Breast epithelium (tissue), 4 donors: ENCODE measurements at regions not wholly inside any gene's neighbourhood (a gene's known extent, or its start where the extent isn't known, plus 50 kb on each side); places are given as distances from the start of the nearest gene placed in this dataset.
"Not testable (repeated sequence)": the region's sequence is repeated elsewhere in the genome, so short reads cannot be mapped to it uniquely, and the experiment has no call there.

Experiments
- DNase-seq, 2 donors: peaks; one replicate each; pipeline ENCODE4 v3.0.0-alpha.2; 2019; ENCODE audit warnings: low spot score in 2 of 2
- H3K27ac ChIP-seq, 2 donors: fragments of 200-600 bp; sonication (generic) in 1 of 2; one replicate each; pipeline ENCODE4 v1.5.1; 2016 to 2019; ENCODE audit warnings: mild to moderate bottlenecking in 1 of 2
- H3K27me3 ChIP-seq, 2 donors: fragments of 200-600 bp; sonication (generic) in 1 of 2; one replicate each; pipeline versions ENCODE4 v1.5.1 to v1.6.0; 2017 to 2019; ENCODE audit warnings: control low read depth in 1 of 2, mild to moderate bottlenecking in 1 of 2
- H3K36me3 ChIP-seq: fragments of 200-600 bp; one replicate; pipeline ENCODE4 v1.5.1; 2019
- H3K4me1 ChIP-seq, 2 donors: fragments of 200-600 bp; sonication (generic); one replicate each; pipeline ENCODE4 v1.5.1; 2016 to 2019; ENCODE audit warnings: control low read depth in 1 of 2
- H3K4me3 ChIP-seq, 3 donors: fragments of 200-600 bp; sonication (generic); 1 replicate in 2 of 3; 2 replicates in 1 of 3; pipeline ENCODE4 v1.5.1; 2016 to 2019; ENCODE audit warnings: mild to moderate bottlenecking in 3 of 3, moderate library complexity in 2 of 3
- H3K9me3 ChIP-seq, 2 donors: fragments of 200-600 bp; sonication (generic) in 1 of 2; one replicate each; pipeline ENCODE4 v1.5.1; 2016 to 2019; ENCODE audit warnings: control low read depth in 1 of 2
- CTCF ChIP-seq, 3 donors: fragments of 450-650 bp; IDR thresholded peaks; one replicate each; pipeline ENCODE4 v1.5.1; 2016 to 2017; ENCODE audit warnings: antibody characterized with exemption in 3 of 3, mild to moderate bottlenecking in 3 of 3, moderate library complexity in 3 of 3
- POLR2A ChIP-seq: fragments of 450-650 bp; IDR thresholded peaks from one replicate; pipeline ENCODE4 v1.6.1; 2016; ENCODE audit warnings: antibody characterized with exemption, mild to moderate bottlenecking, moderate library complexity
- POLR2AphosphoS5 ChIP-seq, 3 donors: sonication (generic); formaldehyde crosslinking; IDR thresholded peaks; one replicate each; pipeline ENCODE4 v1.6.1; 2017; ENCODE audit warnings: antibody characterized with exemption in 3 of 3
- intact Hi-C: fragments of 100-400 bp; cut with DNase I; formaldehyde crosslinking; loops from one replicate; pipeline ENCODE4 v1.15.1; 2023; ENCODE audit warnings: low total_unique reads

GRCh38 chr2:67612576-67613042 lies 215.5 kb downstream of the ETAA1 start:
- no peak for DNase-seq
- Histone ChIP-seq H3K27ac (no peak overlapping the region), H3K9me3 (no peaks in the 10 kb centered on the region)

GRCh38 chr2:67613227-67613626 lies 216.1 kb downstream of the ETAA1 start:
- no peak overlapping the region for H3K27ac ChIP-seq
- H3K4me1 ChIP-seq, result no peaks in the 10 kb centered on the region
- TF ChIP-seq CTCF (IDR thresholded peaks at IDR 0.05) (no peak), POLR2AphosphoS5 (IDR thresholded peaks at IDR 0.05) (no peak), POLR2A (no peak)
- no peaks in the 10 kb centered on the region for H3K27me3 ChIP-seq
- H3K9me3 ChIP-seq, result no peaks in the 10 kb centered on the region
- no peak for DNase-seq
- intact Hi-C loops, result no loop called here
- H3K4me3 ChIP-seq, result no peak overlapping the region
- no peaks in the 10 kb centered on the region for H3K36me3 ChIP-seq

More at GRCh38 chr2:67612576-67613042, 215.5 kb downstream of the ETAA1 start:
- no peak overlapping the region for H3K4me3 ChIP-seq
- H3K4me1 ChIP-seq, result no peaks in the 10 kb centered on the region
- H3K27me3 ChIP-seq, result no peaks in the 10 kb centered on the region
- intact Hi-C loops, result no loop called here
- no peaks in the 10 kb centered on the region for H3K36me3 ChIP-seq
- TF ChIP-seq CTCF (IDR thresholded peaks at IDR 0.05) (no peak), POLR2A (no peak), POLR2AphosphoS5 (IDR thresholded peaks at IDR 0.05) (no peak)

- Histone ChIP-seq H3K27ac (no peak overlapping the region), H3K9me3 (no peaks in the 10 kb centered on the region), H3K27me3 (no peaks in the 10 kb centered on the region), H3K4me3 (no peak overlapping the region), H3K36me3 (no peaks in the 10 kb centered on the region), H3K4me1 (no peaks in the 10 kb centered on the region)
- intact Hi-C loops, result no loop called here
- no peak for TF ChIP-seq CTCF (IDR thresholded peaks at IDR 0.05)
- TF ChIP-seq POLR2A, result no peak
- TF ChIP-seq POLR2AphosphoS5 (IDR thresholded peaks at IDR 0.05), result no peak
- no peak for DNase-seq
Observed at GRCh38 chr2:67614454-67614853, 217.3 kb downstream of the ETAA1 start.

GRCh38 chr2:67616749-67617148 lies 219.6 kb downstream of the ETAA1 start:
- no peaks in the 10 kb centered on the region for H3K9me3 ChIP-seq
- intact Hi-C loops, result no loop called here
- no peak for DNase-seq
- no peak overlapping the region for H3K4me3 ChIP-seq
- H3K27me3 ChIP-seq, result no peaks in the 10 kb centered on the region
- H3K27ac ChIP-seq, result no peak overlapping the region
- TF ChIP-seq POLR2A, result no peak
- TF ChIP-seq CTCF (IDR thresholded peaks at IDR 0.05), result no peak
- no peak for TF ChIP-seq POLR2AphosphoS5 (IDR thresholded peaks at IDR 0.05)
- no peaks in the 10 kb centered on the region for H3K4me1 ChIP-seq
- no peaks in the 10 kb centered on the region for H3K36me3 ChIP-seq

- Histone ChIP-seq H3K4me1 (no peaks in the 10 kb centered on the region), H3K27me3 (no peaks in the 10 kb centered on the region), H3K27ac (no peak overlapping the region), H3K36me3 (no peaks in the 10 kb centered on the region), H3K4me3 (no peak overlapping the region), H3K9me3 (no peaks in the 10 kb centered on the region)
- TF ChIP-seq POLR2A (no peak), POLR2AphosphoS5 (IDR thresholded peaks at IDR 0.05) (no peak), CTCF (IDR thresholded peaks at IDR 0.05) (no peak)
- no peak for DNase-seq
- intact Hi-C loops, result no loop called here
Observed at GRCh38 chr2:67619204-67619603, 222.1 kb downstream of the ETAA1 start.

GRCh38 chr2:67623741-67624140 lies 226.6 kb downstream of the ETAA1 start:
- not testable (repeated sequence) for H3K36me3 ChIP-seq, H3K4me1 ChIP-seq, H3K27ac ChIP-seq, H3K9me3 ChIP-seq, H3K4me3 ChIP-seq, DNase-seq, H3K27me3 ChIP-seq
- intact Hi-C loops, result loop anchor here (10.0 kb wide), 1 partner anchor 731 kb away; no protein-coding TSS in a partner anchor
